ENCODE measurements at regions not wholly inside any gene's neighbourhood (a gene's known extent, or its start where the extent isn't known, plus 50 kb on each side); places are given as distances from the start of the nearest gene placed in this dataset.

GRCh38 chr5:38023799-38024198 is 184.0 kb upstream of the GDNF start:
- TF ChIP-seq CTCF (IDR thresholded peaks at IDR 0.05; ENCODE audit: low read depth, low read length): no peak
- TF ChIP-seq POLR2A (IDR thresholded peaks at IDR 0.05; ENCODE audit: extremely low read depth, insufficient read length): no peak
- no peak for TF ChIP-seq MAX (IDR thresholded peaks at IDR 0.05; ENCODE audit: low read depth, low read length)
- no peak for TF ChIP-seq MYC (IDR thresholded peaks at IDR 0.05; ENCODE audit: low read depth, low read length)
